CD14-positive monocyte (primary cell): ENCODE measurements at regions not wholly inside any gene's neighbourhood (a gene's known extent, or its start where the extent isn't known, plus 50 kb on each side); places are given as distances from the start of the nearest gene placed in this dataset.

Source experiments
- DNase-seq, 3 donors: peaks; one replicate each; pipeline ENCODE4 v3.0.0-alpha.2; 2011 to 2022
- H2AFZ ChIP-seq: 2 replicates; pipeline ENCODE4 v1.6.0; 2012; ENCODE audit warnings: mild to moderate bottlenecking, low read depth, low read length, inconsistent platforms; ENCODE audit not compliant: insufficient read depth, poor library complexity, severe bottlenecking
- H3K27ac ChIP-seq, 2 donors: 1 replicate in 1 of 2; 2 replicates in 1 of 2; pipeline ENCODE4 v1.5.1; 2012 to 2013; ENCODE audit warnings: low read length in 2 of 2, control low read depth in 1 of 2, inconsistent platforms in 1 of 2, low read depth in 1 of 2, mild to moderate bottlenecking in 1 of 2
- H3K27me3 ChIP-seq, 2 donors: one replicate each; pipeline versions ENCODE4 v1.6.0 to v1.6.1; 2011 to 2013; ENCODE audit warnings: low read length in 2 of 2; ENCODE audit not compliant: control insufficient read depth in 2 of 2, insufficient read depth in 2 of 2
- H3K36me3 ChIP-seq, 2 donors: replicated peaks in 1 of 2; 1 replicate in 1 of 2; 2 replicates in 1 of 2; pipeline versions ENCODE4 v1.5.1 to v1.6.1; 2012 to 2013; ENCODE audit warnings: low read length in 2 of 2, control low read depth in 1 of 2, inconsistent platforms in 1 of 2, mild to moderate bottlenecking in 1 of 2; ENCODE audit not compliant: insufficient read depth in 2 of 2, control insufficient read depth in 1 of 2
- H3K4me1 ChIP-seq, 2 donors: 1 replicate in 1 of 2; 2 replicates in 1 of 2; pipeline versions ENCODE4 v1.5.1 to v1.6.1; 2012 to 2013; ENCODE audit warnings: low read length in 2 of 2, control low read depth in 1 of 2, inconsistent platforms in 1 of 2, mild to moderate bottlenecking in 1 of 2, moderate library complexity in 1 of 2; ENCODE audit not compliant: insufficient read depth in 2 of 2, control insufficient read depth in 1 of 2
- H3K4me2 ChIP-seq: replicated peaks from 2 replicates; pipeline ENCODE3; 2012; ENCODE audit warnings: low read length, moderate library complexity, mild to moderate bottlenecking; ENCODE audit not compliant: poor library complexity, severe bottlenecking; ENCODE audit errors: extremely low read depth
- H3K4me3 ChIP-seq, 3 experiments: fragments of 200-600 bp in 1 of 3; sonication (generic) in 1 of 3; replicated peaks in 1 of 3; 1 replicate in 2 of 3; 2 replicates in 1 of 3; pipeline ENCODE4 v1.5.1; 2011 to 2013; ENCODE audit warnings: low read length in 3 of 3, mild to moderate bottlenecking in 3 of 3, control low read depth in 2 of 3, low read depth in 2 of 3, inconsistent platforms in 1 of 3, moderate library complexity in 1 of 3
- H3K79me2 ChIP-seq: 2 replicates; pipeline ENCODE4 v1.6.0; 2012; ENCODE audit warnings: mild to moderate bottlenecking, control low read depth, inconsistent platforms, low read length, moderate library complexity; ENCODE audit not compliant: insufficient read depth
- H3K9ac ChIP-seq: 2 replicates; pipeline ENCODE4 v1.6.0; 2017; ENCODE audit warnings: low read length, mild to moderate bottlenecking; ENCODE audit not compliant: insufficient read depth, poor library complexity, severe bottlenecking
- H3K9me3 ChIP-seq, 2 donors: replicated peaks in 1 of 2; 1 replicate in 1 of 2; 2 replicates in 1 of 2; pipeline versions ENCODE4 v1.5.1 to v1.6.1; 2012 to 2013; ENCODE audit warnings: low read length in 2 of 2, control low read depth in 1 of 2; ENCODE audit not compliant: control insufficient read depth in 1 of 2, insufficient read depth in 1 of 2
- H4K20me1 ChIP-seq: 2 replicates; pipeline ENCODE4 v1.6.0; 2012; ENCODE audit warnings: mild to moderate bottlenecking, low read length, control low read depth, moderate library complexity; ENCODE audit not compliant: insufficient read depth
- H3K27ac Mint-ChIP-seq, 7 donors: one replicate each; pipeline ENCODE4 v1.8.0; 2020; ENCODE audit warnings: mild to moderate bottlenecking in 7 of 7, mixed read lengths in 7 of 7, moderate library complexity in 6 of 7, inconsistent platforms in 2 of 7
- H3K27me3 Mint-ChIP-seq, 3 donors: one replicate each; pipeline ENCODE4 v1.8.0; 2021 to 2022; ENCODE audit warnings: low read depth in 3 of 3, mild to moderate bottlenecking in 3 of 3, mixed read lengths in 3 of 3, moderate library complexity in 3 of 3, inconsistent platforms in 1 of 3
- H3K36me3 Mint-ChIP-seq, 2 donors: one replicate each; pipeline ENCODE4 v1.8.0; 2020; ENCODE audit warnings: mixed read lengths in 2 of 2, inconsistent platforms in 1 of 2, mild to moderate bottlenecking in 1 of 2
- H3K4me1 Mint-ChIP-seq: one replicate; pipeline ENCODE4 v1.8.0; 2020; ENCODE audit warnings: mild to moderate bottlenecking, mixed read lengths
- H3K4me3 Mint-ChIP-seq, 2 donors: one replicate each; pipeline ENCODE4 v1.8.0; 2020; ENCODE audit warnings: mild to moderate bottlenecking in 2 of 2, mixed read lengths in 2 of 2, moderate library complexity in 1 of 2
- H3K9me3 Mint-ChIP-seq, 7 donors: one replicate each; pipeline ENCODE4 v1.8.0; 2020 to 2022; ENCODE audit warnings: mixed read lengths in 7 of 7, mild to moderate bottlenecking in 6 of 7, moderate library complexity in 6 of 7, inconsistent platforms in 2 of 7
- CTCF ChIP-seq: fragments of 200-600 bp; IDR thresholded peaks from one replicate; pipeline ENCODE4 v1.8.0; 2022; ENCODE audit warnings: antibody characterized with exemption, mild to moderate bottlenecking
- WGBS: methylation state at CpG from one replicate; pipeline ENCODE4 v1.1.5; 2013; ENCODE audit warnings: missing lambda C conversion rate; ENCODE audit not compliant: insufficient coverage; 5-methylcytosine and 5-hydroxymethylcytosine counted together
- intact Hi-C, 2 donors: fragments of 100-400 bp; cut with micrococcal nuclease; formaldehyde crosslinking; loops; one replicate each; pipeline versions ENCODE4 v1.15.0 to v1.15.1; 2023

GRCh38 chr22:22403771-22404170, 104.8 kb downstream of the ZNF280B start:
- no peak overlapping the region for H3K4me3 Mint-ChIP-seq
- H3K4me1 Mint-ChIP-seq: peaks cover 4% of the 10 kb centered on the region
- Histone ChIP-seq H3K4me2 (no peak overlapping the region), H3K4me1 (no peaks in the 10 kb centered on the region), H2AFZ (no peak overlapping the region), H3K9ac (no peak overlapping the region), H3K9me3 (no peaks in the 10 kb centered on the region), H3K4me3 (no peak overlapping the region), H3K79me2 (no peaks in the 10 kb centered on the region), H3K36me3 (no peaks in the 10 kb centered on the region), H3K27ac (no peak overlapping the region), H3K27me3 (no peaks in the 10 kb centered on the region), H4K20me1 (no peaks in the 10 kb centered on the region)
- WGBS: 87% methylated on average over 4 of the region's 4 CpGs
- no peak for DNase-seq
- H3K36me3 Mint-ChIP-seq: no peaks in the 10 kb centered on the region
- intact Hi-C loops: no loop called here
- H3K27me3 Mint-ChIP-seq: peaks cover 2 to 9% (median 5%) of the 10 kb centered on the region in 3 donors
- H3K27ac Mint-ChIP-seq: no peak overlapping the region
- no peaks in the 10 kb centered on the region for H3K9me3 Mint-ChIP-seq
- no peak for TF ChIP-seq CTCF

- no peak for TF ChIP-seq CTCF
- peaks cover 4 to 5% of the 10 kb centered on the region in 2 donors for H3K4me1 ChIP-seq
- Mint-ChIP-seq H3K36me3 (no peaks in the 10 kb centered on the region), H3K9me3 (no peaks in the 10 kb centered on the region), H3K27me3 (peaks cover 2 to 11% (median 5%) of the 10 kb centered on the region in 3 donors), H3K4me1 (peaks cover 8% of the 10 kb centered on the region), H3K27ac (no peak overlapping the region), H3K4me3 (no peak overlapping the region)
- no peak overlapping the region for H2AFZ ChIP-seq
- no peak for DNase-seq
- WGBS: 66% methylated on average over 5 of the region's 8 CpGs
- H3K9ac ChIP-seq: no peak overlapping the region
- no peaks in the 10 kb centered on the region for H3K9me3 ChIP-seq
- H3K27ac ChIP-seq: no peak overlapping the region
- intact Hi-C loops: no loop called here
- no peaks in the 10 kb centered on the region for H3K36me3 ChIP-seq
- H3K27me3 ChIP-seq: no peaks in the 10 kb centered on the region
- H3K4me3 ChIP-seq: no peak overlapping the region
- H4K20me1 ChIP-seq: no peaks in the 10 kb centered on the region
- H3K79me2 ChIP-seq: no peaks in the 10 kb centered on the region
- no peak overlapping the region for H3K4me2 ChIP-seq
These were observed 103.8 kb downstream of the ZNF280B start for GRCh38 chr22:22404598-22405284.
